SJCRH30 (cell line): ENCODE measurements at regions not wholly inside any gene's neighbourhood (a gene's known extent, or its start where the extent isn't known, plus 50 kb on each side); places are given as distances from the start of the nearest gene placed in this dataset.

ENCODE experiments used
- DNase-seq, 2 experiments: peaks; one replicate each; pipeline ENCODE4 v3.0.0-alpha.2; 2015 to 2020
- H3K27ac ChIP-seq: fragments of 250-450 bp; sonication (Bioruptor Pico); 2 replicates; pipeline ENCODE4 v1.5.1; 2020; ENCODE audit warnings: mild to moderate bottlenecking, moderate library complexity
- H3K27me3 ChIP-seq: fragments of 250-450 bp; sonication (Bioruptor Pico); 2 replicates; pipeline ENCODE4 v1.5.1; 2020; ENCODE audit warnings: mild to moderate bottlenecking, moderate library complexity
- H3K36me3 ChIP-seq: fragments of 250-450 bp; sonication (Bioruptor Pico); 2 replicates; pipeline ENCODE4 v1.5.1; 2020; ENCODE audit warnings: mild to moderate bottlenecking, moderate library complexity
- H3K4me1 ChIP-seq: fragments of 250-450 bp; sonication (Bioruptor Pico); 2 replicates; pipeline ENCODE4 v1.5.1; 2020; ENCODE audit warnings: mild to moderate bottlenecking, moderate library complexity
- H3K4me3 ChIP-seq: fragments of 250-450 bp; sonication (Bioruptor Pico); 2 replicates; pipeline ENCODE4 v1.5.1; 2020; ENCODE audit warnings: mild to moderate bottlenecking, moderate library complexity
- H3K9me3 ChIP-seq: fragments of 250-450 bp; sonication (Bioruptor Pico); replicated peaks from 2 replicates; pipeline ENCODE4 v1.5.1; 2020; ENCODE audit warnings: mild to moderate bottlenecking, moderate library complexity

DNA sequence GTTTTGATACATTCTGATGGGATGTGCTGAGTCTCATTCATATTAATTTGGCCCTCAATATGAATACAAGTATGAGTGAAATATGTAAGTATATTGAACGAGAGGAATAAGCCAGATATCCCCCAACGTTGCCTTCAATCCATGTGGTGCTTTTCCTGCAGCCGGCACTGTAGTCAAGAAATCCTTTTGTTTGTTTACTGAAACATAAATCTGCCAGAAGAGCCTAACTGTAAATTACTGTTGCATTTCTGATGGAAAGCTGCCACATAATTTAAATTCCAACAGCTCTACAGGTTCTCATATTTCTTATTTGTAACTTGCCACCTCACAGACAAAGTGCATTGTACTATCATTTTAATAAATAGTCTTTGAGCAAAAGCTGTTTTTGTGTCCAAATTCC, 314.0 kb downstream of the KBTBD8 start:
- Histone ChIP-seq H3K36me3 (no peaks in the 10 kb centered on the region), H3K9me3 (no peaks in the 10 kb centered on the region), H3K27ac (no peak overlapping the region), H3K27me3 (no peaks in the 10 kb centered on the region), H3K4me3 (no peak overlapping the region), H3K4me1 (no peaks in the 10 kb centered on the region)
- DNase-seq, result no peak

- H3K4me1 ChIP-seq, result no peaks in the 10 kb centered on the region
- no peak overlapping the region for H3K27ac ChIP-seq
- no peak overlapping the region for H3K4me3 ChIP-seq
- DNase-seq, result no peak
- no peaks in the 10 kb centered on the region for H3K27me3 ChIP-seq
- H3K36me3 ChIP-seq, result no peaks in the 10 kb centered on the region
- H3K9me3 ChIP-seq, result no peaks in the 10 kb centered on the region
Observed at GRCh38 chr3:67318162-67318561, 320.1 kb downstream of the KBTBD8 start.

GRCh38 chr3:67324554-67324953, 326.4 kb downstream of the KBTBD8 start:
- Histone ChIP-seq H3K36me3 (no peaks in the 10 kb centered on the region), H3K9me3 (no peaks in the 10 kb centered on the region), H3K27me3 (no peaks in the 10 kb centered on the region), H3K4me1 (no peaks in the 10 kb centered on the region), H3K4me3 (no peak overlapping the region), H3K27ac (no peak overlapping the region)
- DNase-seq, result no peak
